Common myeloid progenitor, CD34-positive (primary cell): ENCODE measurements at regions not wholly inside any gene's neighbourhood (a gene's known extent, or its start where the extent isn't known, plus 50 kb on each side); places are given as distances from the start of the nearest gene placed in this dataset.

Experiments
- CTCF ChIA-PET: fragments of 350-600 bp; sonication (Branson Sonifier 250); formaldehyde crosslinking; loops from one replicate; lab custom pipeline; 2021; ENCODE audit warnings: antibody characterized with exemption; lab: Charles Lee
- POLR2A ChIA-PET: fragments of 350-600 bp; sonication (Branson Sonifier 250); formaldehyde crosslinking; loops from one replicate; lab custom pipeline; 2021; ENCODE audit warnings: antibody characterized with exemption; lab: Charles Lee
- DNase-seq, 3 donors: peaks; one replicate each; pipeline versions ENCODE4 v3.0.0 to v3.0.0-alpha.2; 2013
- H3K27ac ChIP-seq, 2 experiments: 1 replicate in 1 of 2; 2 replicates in 1 of 2; pipeline ENCODE4 v1.7.0; 2013; ENCODE audit warnings: inconsistent platforms in 2 of 2, low read length in 2 of 2, mild to moderate bottlenecking in 2 of 2, low read depth in 1 of 2, moderate library complexity in 1 of 2; ENCODE audit not compliant: severe bottlenecking in 2 of 2, insufficient read depth in 1 of 2, poor library complexity in 1 of 2
- H3K27me3 ChIP-seq, 5 experiments: replicated peaks in 2 of 5; 1 replicate in 3 of 5; 2 replicates in 2 of 5; pipeline versions ENCODE4 v1.6.1 to v1.7.0; 2013; ENCODE audit warnings: low read length in 4 of 5, mild to moderate bottlenecking in 2 of 5, moderate library complexity in 2 of 5, inconsistent platforms in 1 of 5; ENCODE audit not compliant: insufficient read depth in 5 of 5, control insufficient read depth in 4 of 5
- H3K36me3 ChIP-seq, 4 experiments: 1 replicate in 2 of 4; 2 replicates in 2 of 4; pipeline versions ENCODE4 v1.6.1 to v1.7.0; 2013; ENCODE audit warnings: low read length in 3 of 4, control low read depth in 1 of 4, mild to moderate bottlenecking in 1 of 4; ENCODE audit not compliant: control insufficient read depth in 4 of 4, insufficient read depth in 4 of 4
- H3K4me1 ChIP-seq, 4 experiments: 1 replicate in 3 of 4; 2 replicates in 1 of 4; pipeline versions ENCODE4 v1.6.1 to v1.7.1; 2013; ENCODE audit warnings: low read length in 3 of 4, mild to moderate bottlenecking in 3 of 4, control low read depth in 1 of 4, inconsistent platforms in 1 of 4, moderate library complexity in 1 of 4; ENCODE audit not compliant: control insufficient read depth in 4 of 4, insufficient read depth in 4 of 4; ENCODE audit errors: control extremely low read depth in 1 of 4
- H3K4me3 ChIP-seq, 7 experiments: 1 replicate in 4 of 7; 2 replicates in 3 of 7; pipeline versions ENCODE4 v1.5.1 to v1.7.0; 2013; ENCODE audit warnings: mild to moderate bottlenecking in 7 of 7, low read length in 6 of 7, moderate library complexity in 6 of 7, inconsistent platforms in 2 of 7, low read depth in 2 of 7, control low read depth in 1 of 7; ENCODE audit not compliant: insufficient read depth in 4 of 7, control insufficient read depth in 1 of 7; ENCODE audit errors: extremely low read depth in 1 of 7
- H3K9me3 ChIP-seq, 5 experiments: 1 replicate in 4 of 5; 2 replicates in 1 of 5; pipeline versions ENCODE4 v1.6.1 to v1.7.1; 2013; ENCODE audit warnings: low read length in 4 of 5, mild to moderate bottlenecking in 2 of 5, inconsistent platforms in 1 of 5, low read depth in 1 of 5, moderate library complexity in 1 of 5; ENCODE audit not compliant: control insufficient read depth in 4 of 5, insufficient read depth in 2 of 5; ENCODE audit errors: control extremely low read depth in 1 of 5
- WGBS: methylation state at CpG from one replicate; pipeline ENCODE4 v1.1.5; 2013; ENCODE audit not compliant: insufficient coverage; 5-methylcytosine and 5-hydroxymethylcytosine counted together

GRCh38 chrX:137646472-137646871 is 80.5 kb downstream of the ZIC3 start:
- no peak overlapping the region for H3K27ac ChIP-seq
- H3K4me1 ChIP-seq, result no peaks in the 10 kb centered on the region
- H3K9me3 ChIP-seq, result no peaks in the 10 kb centered on the region
- POLR2A ChIA-PET, result no interaction called here
- no peaks in the 10 kb centered on the region for H3K27me3 ChIP-seq
- DNase-seq, result no peak
- 82% methylated on average over 4 of the region's 4 CpGs for WGBS
- CTCF ChIA-PET, result no interaction called here
- H3K36me3 ChIP-seq, result no peaks in the 10 kb centered on the region
- H3K4me3 ChIP-seq, result no peak overlapping the region

- no peak for DNase-seq
- Histone ChIP-seq H3K27ac (no peak overlapping the region), H3K4me3 (no peak overlapping the region), H3K36me3 (no peaks in the 10 kb centered on the region), H3K9me3 (no peaks in the 10 kb centered on the region), H3K4me1 (no peaks in the 10 kb centered on the region), H3K27me3 (peaks cover 0 to 2% (median 0%) of the 10 kb centered on the region in 5 experiments)
- POLR2A ChIA-PET, result no interaction called here
- WGBS, result 77% methylated on average over 2 of the region's 2 CpGs
- CTCF ChIA-PET, result no interaction called here
These were observed 85.7 kb downstream of the ZIC3 start for GRCh38 chrX:137651647-137652046.

GRCh38 chrX:137652086-137652485 is 86.2 kb downstream of the ZIC3 start:
- peaks cover 0 to 2% (median 0%) of the 10 kb centered on the region in 5 experiments for H3K27me3 ChIP-seq
- ChIA-PET POLR2A (no interaction called here), CTCF (no interaction called here)
- no peaks in the 10 kb centered on the region for H3K36me3 ChIP-seq
- no peak overlapping the region for H3K27ac ChIP-seq
- no peak for DNase-seq
- H3K4me1 ChIP-seq, result no peaks in the 10 kb centered on the region
- WGBS, result 81% methylated on average over 3 of the region's 3 CpGs
- no peaks in the 10 kb centered on the region for H3K9me3 ChIP-seq
- no peak overlapping the region for H3K4me3 ChIP-seq

- POLR2A ChIA-PET, result no interaction called here
- no peaks in the 10 kb centered on the region for H3K9me3 ChIP-seq
These were observed 88.6 kb downstream of the ZIC3 start for GRCh38 chrX:137654481-137654880.

GRCh38 chrX:137667776-137668175 is 101.8 kb downstream of the ZIC3 start:
- Histone ChIP-seq H3K9me3 (no peaks in the 10 kb centered on the region), H3K4me3 (no peak overlapping the region), H3K36me3 (no peaks in the 10 kb centered on the region), H3K27ac (no peak overlapping the region), H3K27me3 (no peaks in the 10 kb centered on the region), H3K4me1 (no peaks in the 10 kb centered on the region)
- ChIA-PET POLR2A (no interaction called here), CTCF (no interaction called here)
- no peak for DNase-seq
- WGBS, result 76% methylated on average over 3 of the region's 6 CpGs

More at GRCh38 chrX:137654481-137654880, 88.6 kb downstream of the ZIC3 start:
- peaks cover 0 to 2% (median 0%) of the 10 kb centered on the region in 5 experiments for H3K27me3 ChIP-seq
- H3K36me3 ChIP-seq, result no peaks in the 10 kb centered on the region
- no peak overlapping the region for H3K27ac ChIP-seq
- H3K4me1 ChIP-seq, result no peaks in the 10 kb centered on the region
- DNase-seq, result no peak
- CTCF ChIA-PET, result no interaction called here
- no peak overlapping the region for H3K4me3 ChIP-seq

- Histone ChIP-seq H3K4me1 (no peaks in the 10 kb centered on the region), H3K27ac (no peak overlapping the region), H3K4me3 (no peak overlapping the region), H3K27me3 (peaks cover 0 to 2% (median 0%) of the 10 kb centered on the region in 5 experiments), H3K36me3 (no peaks in the 10 kb centered on the region), H3K9me3 (no peaks in the 10 kb centered on the region)
- ChIA-PET POLR2A (no interaction called here), CTCF (no interaction called here)
- no peak for DNase-seq
- 7% methylated on average over 2 of the region's 2 CpGs for WGBS
These were observed 118.7 kb downstream of the ZIC3 start for GRCh38 chrX:137684591-137684990.

GRCh38 chrX:137695417-137695816 is 129.5 kb downstream of the ZIC3 start:
- H3K27me3 ChIP-seq, result peaks cover 0 to 2% (median 0%) of the 10 kb centered on the region in 5 experiments
- no peak overlapping the region for H3K4me3 ChIP-seq
- H3K27ac ChIP-seq, result no peak overlapping the region
- no peak for DNase-seq
- ChIA-PET POLR2A (no interaction called here), CTCF (no interaction called here)
- H3K9me3 ChIP-seq, result no peaks in the 10 kb centered on the region
- no peaks in the 10 kb centered on the region for H3K4me1 ChIP-seq
- no peaks in the 10 kb centered on the region for H3K36me3 ChIP-seq
